GM18520 (cell line): ENCODE measurements at regions not wholly inside any gene's neighbourhood (a gene's known extent, or its start where the extent isn't known, plus 50 kb on each side); places are given as distances from the start of the nearest gene placed in this dataset.

Source experiments
- ATAC-seq: cut with Tn5 transposase; IDR thresholded peaks from one replicate; pipeline ENCODE4 v1.9.1; 2021; ENCODE audit not compliant: unreplicated experiment

DNA sequence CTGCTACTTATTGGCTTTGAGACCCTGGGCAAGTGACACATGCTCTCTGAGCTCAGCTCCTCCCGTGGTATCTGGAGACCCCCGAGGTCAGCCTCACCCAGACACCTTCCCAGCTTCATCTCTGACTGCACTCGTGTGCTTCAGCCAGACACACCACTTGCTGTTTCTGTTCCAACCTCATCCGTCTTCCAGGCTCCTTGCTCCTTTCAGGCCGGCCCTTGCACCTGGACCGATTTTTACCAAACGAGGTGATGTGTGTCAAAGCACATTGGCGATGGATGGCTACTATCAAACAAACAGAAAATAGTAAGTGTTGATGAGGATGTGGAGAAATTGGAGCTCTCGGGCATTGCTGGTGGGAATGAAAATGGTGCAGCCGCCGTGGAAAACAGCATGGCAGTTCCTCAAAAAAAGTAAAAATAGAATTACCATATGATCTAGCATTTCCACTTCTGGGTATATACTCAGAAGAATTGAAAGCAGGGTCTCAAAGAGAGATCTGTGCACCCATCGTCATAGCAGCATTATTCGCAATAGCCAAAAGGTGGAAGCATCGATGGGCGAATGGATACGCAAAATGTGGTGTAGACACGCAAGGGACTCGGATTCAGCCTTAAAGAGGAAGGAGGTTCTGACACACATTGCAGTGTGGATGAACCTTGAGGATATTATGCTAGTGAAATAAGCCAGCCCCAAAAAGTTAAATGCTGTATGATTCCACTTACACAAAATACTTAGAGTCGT, 96.1 kb upstream of the IER5L start:
- ATAC-seq = no peak

DNA sequence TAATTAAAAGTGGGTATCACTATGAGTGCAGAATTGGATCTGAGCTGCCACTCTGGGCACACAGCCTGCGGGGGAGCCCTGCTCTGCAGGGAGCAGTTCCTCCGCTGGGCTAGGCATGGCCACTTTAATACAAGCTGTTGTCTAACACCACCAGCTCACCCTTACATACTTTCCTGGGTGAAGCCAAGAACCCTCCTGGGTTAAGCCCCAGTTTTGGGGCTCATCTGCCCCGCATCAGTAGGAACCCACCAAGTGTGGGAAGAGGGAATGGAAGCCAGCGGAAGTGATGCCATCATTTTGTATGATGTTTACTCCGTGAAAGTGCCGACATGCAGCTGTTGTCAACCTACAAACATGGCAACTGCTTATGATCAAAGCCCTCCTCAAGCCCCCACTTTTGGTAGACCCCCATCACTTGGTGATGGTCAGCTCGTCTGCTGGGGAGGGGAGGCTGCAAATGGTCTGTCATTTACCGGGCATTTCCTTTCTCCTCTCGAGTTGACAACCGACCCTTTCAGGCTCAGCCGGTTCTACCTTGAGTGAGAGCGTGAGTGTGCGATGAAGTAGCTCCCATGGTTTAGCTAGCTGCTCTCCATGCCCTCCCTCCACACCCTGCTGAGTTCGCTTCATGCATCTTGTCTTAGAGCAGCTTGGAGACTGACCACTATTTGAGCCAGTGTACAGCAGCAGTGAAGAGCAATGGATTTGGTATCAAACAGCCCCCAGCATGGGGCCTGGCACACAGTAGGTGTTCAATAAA, 95.3 kb upstream of the IER5L start:
- ATAC-seq = no peak

- ATAC-seq = no peak
These were observed 94.4 kb upstream of the IER5L start for GRCh38 chr9:129272348-129273025.

DNA sequence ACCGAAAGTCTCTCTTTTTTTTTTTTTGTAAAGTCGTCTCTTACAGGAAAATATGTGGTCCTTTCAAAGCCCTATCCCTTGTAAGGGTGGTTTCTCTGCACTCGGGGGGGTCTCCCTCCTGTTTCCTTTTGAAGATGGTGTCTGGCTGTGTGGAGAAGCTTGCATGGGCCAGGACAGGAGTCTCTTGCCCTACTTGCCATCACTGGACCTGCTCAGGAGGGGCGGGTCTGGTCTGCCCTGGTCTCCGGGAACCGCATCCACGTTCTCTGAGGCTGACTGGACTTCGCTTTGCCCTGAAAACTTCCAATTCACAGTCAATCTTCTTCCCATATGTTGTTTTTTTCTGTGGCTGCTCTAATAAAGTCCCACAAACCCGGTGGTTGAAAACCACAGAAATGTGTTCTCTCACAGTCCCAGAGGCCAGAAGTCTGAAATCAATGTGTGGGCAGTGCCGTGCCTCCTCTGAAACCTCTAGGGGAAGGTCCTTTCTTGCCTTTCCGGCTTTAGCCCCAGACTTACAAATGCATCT, 92.9 kb upstream of the IER5L start:
- ATAC-seq = peak; percentile 50

- ATAC-seq = peak; percentile 47
These were observed 92.1 kb upstream of the IER5L start for GRCh38 chr9:129270205-129270604.

GRCh38 chr9:129267141-129267540, 89.1 kb upstream of the IER5L start:
- no peak for ATAC-seq

GRCh38 chr9:129266536-129266935, 88.5 kb upstream of the IER5L start:
- ATAC-seq = no peak

- no peak for ATAC-seq
These were observed 86.3 kb upstream of the IER5L start for GRCh38 chr9:129264388-129264787.

DNA sequence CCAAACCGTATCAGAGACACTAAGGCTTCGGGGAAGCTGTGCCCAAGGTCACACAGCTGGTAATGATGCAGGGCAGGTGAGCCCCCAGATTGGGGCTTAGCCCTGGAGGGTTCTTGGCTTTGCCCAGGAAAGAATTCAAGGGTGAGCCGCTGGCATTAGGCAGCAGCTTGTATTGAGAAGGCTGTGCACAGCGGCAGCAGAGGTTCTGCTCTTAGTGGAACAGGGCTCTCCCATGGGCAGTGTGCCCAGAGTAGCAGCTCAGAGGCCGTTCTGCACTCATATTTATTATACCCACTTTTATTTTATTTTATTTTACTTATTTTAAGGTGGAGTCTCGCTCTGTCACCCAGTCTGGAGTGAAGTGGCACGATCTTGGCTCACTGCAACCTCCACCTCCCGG, 85.8 kb upstream of the IER5L start:
- ATAC-seq = no peak

- no peak for ATAC-seq
These were observed 84.2 kb upstream of the IER5L start for GRCh38 chr9:129262261-129262660.

DNA sequence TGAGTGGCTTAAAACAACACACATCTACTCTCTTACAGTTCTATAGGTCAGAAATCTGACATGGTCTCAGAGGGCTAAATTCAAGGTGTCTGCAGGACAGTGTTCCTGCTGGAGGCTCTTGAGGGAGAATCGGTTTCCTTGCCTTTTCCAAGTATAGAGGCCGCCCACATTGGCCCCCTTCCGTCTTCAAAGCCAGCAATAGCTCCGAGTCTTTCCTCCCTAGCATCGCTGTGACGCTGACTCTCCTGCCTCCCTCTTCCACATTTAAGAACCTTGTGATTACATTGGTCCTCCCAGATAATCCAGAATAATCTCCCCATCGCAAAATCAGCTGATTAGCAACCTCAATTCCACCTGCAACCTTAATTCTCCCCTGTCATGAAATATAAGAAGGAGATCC, 81.3 kb upstream of the IER5L start:
- no peak for ATAC-seq

DNA sequence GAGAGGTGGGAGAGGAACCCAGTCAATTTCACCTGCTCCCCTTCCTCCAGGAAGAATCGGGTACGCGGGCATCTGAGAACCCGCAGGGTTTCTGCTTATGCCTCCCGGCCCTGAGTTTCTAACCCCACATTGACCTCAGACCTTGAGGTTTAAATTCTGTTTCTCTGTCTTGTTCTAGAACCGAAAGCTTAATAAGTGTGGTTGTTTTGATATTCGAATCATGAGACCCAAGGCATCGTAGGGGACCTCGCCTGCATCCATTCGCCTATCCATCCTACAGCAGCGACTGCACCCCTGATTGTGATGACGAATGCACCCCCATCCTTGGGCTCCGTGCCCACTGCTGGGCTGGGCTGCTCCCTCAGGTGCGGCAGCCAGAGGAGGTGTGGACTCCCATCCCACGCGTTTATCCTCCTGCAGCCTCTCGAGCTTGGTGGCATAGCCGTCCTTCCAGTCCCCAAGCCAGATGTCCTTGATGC, 80.8 kb upstream of the IER5L start:
- no peak for ATAC-seq

DNA sequence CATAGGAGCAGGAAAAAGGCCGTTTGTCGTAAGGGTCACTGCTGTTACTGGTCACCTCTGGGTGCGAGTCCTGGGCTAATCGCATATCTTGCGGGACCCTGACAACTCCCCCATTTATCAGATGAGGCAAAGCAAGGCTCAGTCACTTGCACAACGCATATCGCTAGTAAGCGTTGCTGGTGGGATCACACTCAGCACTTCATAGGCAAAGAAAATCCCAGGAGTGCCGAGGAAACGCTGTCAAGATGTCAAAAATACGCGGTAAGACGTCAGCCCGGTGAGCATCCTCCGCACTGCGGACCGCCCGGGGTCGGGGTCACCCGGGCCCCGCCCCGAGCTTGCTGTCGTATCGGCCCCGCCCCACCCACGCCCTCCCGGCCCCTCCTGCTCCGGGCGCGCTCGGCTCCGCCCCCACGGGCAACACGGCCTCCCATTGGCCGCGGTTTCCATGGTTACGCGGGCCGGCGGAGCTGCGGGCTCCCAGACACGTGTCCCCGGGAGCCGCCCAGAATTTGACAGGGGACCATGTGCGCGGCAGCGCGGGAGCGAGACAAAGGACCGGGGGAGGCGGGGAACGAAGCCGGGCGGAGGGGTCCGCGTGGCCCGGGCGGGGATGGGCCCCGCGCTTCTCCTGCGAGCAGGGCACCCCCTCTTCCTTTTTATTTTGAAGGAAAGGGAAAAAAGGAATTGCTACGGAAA, 80.2 kb upstream of the IER5L start:
- ATAC-seq = no peak

DNA sequence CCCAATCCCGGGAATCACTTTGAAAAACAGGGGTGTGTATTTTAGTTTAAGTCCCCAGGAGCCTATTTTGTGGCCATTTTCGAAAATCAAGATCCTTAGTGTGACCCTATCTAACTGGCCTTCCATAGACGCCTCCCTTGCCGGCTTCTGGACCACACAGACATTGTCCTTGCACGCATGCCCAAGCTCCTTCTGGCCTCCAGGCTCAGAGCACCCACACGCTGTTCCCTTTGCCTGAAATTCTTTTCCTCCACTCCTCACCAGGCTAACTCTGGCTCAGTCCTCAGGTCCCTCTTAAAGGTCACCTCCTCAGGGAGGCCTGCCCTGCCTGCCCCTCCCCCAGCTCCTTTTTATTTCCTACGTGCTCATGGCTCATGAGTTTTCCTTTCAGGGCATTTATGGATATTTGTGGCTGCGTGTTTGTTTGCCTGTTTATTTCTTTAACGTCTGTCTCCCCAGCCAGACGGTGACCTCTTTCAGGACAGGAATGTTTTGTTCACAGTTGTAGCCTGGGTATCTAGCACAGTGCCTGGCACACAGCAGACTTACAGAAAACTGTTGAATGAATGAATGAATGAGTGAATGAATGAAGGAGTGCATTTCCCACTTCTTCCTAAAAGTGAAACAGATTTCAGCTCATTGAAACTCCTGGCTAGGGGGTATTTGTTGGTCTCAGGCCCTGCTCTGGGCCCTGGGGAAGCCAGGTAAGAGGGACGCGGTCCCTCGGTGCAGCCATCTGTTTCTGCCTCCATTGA, 79.1 kb upstream of the IER5L start:
- ATAC-seq = no peak

DNA sequence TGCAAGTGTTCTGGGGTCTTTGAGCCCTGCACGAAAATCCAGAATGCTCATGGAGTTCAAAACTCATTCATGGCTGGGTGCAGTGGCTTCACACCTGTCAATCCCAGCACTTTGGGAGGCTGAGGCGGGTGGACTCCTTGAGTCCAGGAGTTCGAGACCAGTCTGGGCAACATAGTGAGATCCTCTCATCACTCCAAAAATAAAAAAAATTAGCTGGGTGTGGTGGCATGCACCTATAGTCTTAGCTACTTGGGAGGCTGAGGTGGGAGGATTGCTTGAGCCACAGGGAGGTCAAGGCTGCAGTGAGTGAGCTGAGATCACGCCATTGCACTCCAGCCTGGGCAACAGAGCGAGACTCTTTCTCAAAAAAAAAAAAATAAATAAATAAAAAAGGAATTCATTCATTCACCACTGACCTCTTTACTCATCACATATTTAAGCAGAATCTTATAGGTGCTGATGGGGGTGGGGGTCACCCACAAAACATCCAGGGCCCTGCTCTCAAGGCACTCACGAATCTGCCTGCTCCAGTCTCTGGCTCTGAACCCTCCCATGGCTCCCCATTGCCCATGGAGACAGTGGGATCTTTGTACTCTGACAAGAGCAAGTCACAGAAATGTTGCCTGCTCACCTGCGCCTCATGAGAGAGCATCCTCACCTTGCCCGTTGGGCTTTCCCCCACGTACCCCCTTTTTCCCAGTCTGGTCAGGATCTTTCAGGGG, 76.7 kb upstream of the IER5L start:
- no peak for ATAC-seq

DNA sequence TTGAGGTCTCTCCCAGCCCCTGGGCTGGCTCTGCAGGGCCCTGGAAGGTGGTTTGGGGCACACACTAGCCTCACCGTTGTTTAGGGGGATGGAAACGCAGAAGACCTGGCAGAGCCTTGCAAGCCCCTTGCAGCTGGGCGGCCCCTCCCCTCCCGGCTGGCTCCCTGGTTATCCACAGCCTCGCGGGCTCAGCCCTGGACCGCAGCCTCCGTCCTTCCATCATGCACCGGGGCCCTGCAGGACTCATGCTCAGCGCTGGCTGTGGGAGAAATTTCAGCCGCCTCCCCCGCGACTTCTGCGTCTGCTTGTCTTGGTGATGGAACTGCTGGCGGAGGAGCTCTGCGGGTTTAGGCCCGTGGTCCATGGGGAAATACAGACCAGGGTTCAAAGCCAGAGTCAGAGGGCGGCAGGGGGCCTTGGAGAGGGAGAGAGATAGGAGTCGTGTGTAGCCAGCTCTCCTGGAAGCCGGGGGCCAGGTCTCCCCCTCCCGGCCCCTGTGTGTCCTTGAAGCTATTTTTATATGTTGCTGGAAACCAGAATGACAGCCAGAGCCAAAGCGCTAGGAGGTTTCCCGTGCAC, 75.8 kb upstream of the IER5L start:
- ATAC-seq = no peak

DNA sequence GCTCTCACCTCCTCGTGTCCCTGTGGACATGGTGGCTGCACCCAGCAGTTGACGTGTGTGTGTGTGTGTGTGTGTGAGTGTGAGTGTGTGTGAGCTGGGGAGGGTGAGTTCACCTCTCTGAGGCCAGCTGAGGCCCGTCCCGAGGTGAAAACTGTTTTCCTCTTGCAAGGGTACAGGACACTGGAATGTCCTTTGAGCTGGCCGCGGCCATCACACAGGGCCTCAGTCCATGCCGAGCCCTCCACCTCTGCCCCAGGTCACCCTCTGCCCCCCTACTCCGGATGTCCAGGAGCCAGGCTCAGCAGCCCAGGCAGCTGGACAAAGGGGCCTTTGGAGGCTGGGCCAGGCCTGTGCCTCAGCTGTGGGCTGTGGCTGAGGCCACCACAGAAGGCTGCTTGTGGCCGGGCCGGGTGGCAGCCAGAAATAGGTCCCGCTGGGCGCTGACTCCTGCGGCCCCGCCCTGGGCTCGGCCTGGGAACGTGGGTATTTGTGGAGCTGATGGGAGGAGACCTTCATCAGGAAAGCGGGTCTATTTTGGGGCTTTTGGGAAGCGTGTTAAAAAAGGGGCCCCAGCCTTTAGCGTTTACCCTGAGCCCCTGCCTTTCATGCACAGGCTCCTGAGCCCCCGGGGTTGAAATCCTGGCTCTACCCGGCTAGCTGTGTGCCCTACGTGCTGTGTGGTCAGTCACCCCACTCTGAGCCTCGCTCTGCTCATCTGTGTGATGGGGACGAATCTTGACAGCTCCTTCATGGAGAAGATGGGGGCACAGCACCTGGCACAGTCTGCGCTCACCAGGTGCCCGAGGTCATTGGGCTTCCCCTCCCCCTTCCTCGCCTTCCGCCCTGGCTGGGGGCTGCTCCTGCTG, 75.1 kb upstream of the IER5L start:
- no peak for ATAC-seq

GRCh38 chr9:129250786-129251185, 72.7 kb upstream of the IER5L start:
- no peak for ATAC-seq
